NCI-H446 (cell line): ENCODE measurements at regions not wholly inside any gene's neighbourhood (a gene's known extent, or its start where the extent isn't known, plus 50 kb on each side); places are given as distances from the start of the nearest gene placed in this dataset.

Experiments
- DNase-seq, 2 experiments: peaks; one replicate each; lab custom pipeline; 2025; lab: John Stamatoyannopoulos, UW

- no peak for DNase-seq
Observed at GRCh38 chr9:99713838-99714306, 107.8 kb upstream of the NR4A3 start.

GRCh38 chr9:99718631-99719030, 103.1 kb upstream of the NR4A3 start:
- no peak for DNase-seq

- no peak for DNase-seq
Observed at GRCh38 chr9:99720455-99721050, 101.1 kb upstream of the NR4A3 start.

GRCh38 chr9:99721898-99722297, 99.8 kb upstream of the NR4A3 start:
- no peak for DNase-seq

GRCh38 chr9:99722877-99723276, 98.8 kb upstream of the NR4A3 start:
- no peak for DNase-seq

- DNase-seq, result no peak
Observed at GRCh38 chr9:99724640-99725039, 97.0 kb upstream of the NR4A3 start.

- no peak for DNase-seq
Observed at GRCh38 chr9:99725852-99726251, 95.8 kb upstream of the NR4A3 start.

- DNase-seq, result no peak
Observed at GRCh38 chr9:99726758-99727157, 94.9 kb upstream of the NR4A3 start.

GRCh38 chr9:99730062-99730461, 91.6 kb upstream of the NR4A3 start:
- DNase-seq, result no peak

GRCh38 chr9:99731950-99732349, 89.7 kb upstream of the NR4A3 start:
- no peak for DNase-seq

- DNase-seq, result no peak
Observed at GRCh38 chr9:99732715-99733114, 89.0 kb upstream of the NR4A3 start.

- no peak for DNase-seq
Observed at GRCh38 chr9:99735041-99735440, 86.6 kb upstream of the NR4A3 start.

- DNase-seq, result no peak
Observed at GRCh38 chr9:99736291-99736690, 85.4 kb upstream of the NR4A3 start.

GRCh38 chr9:99737649-99738048, 84.0 kb upstream of the NR4A3 start:
- no peak for DNase-seq

- no peak for DNase-seq
Observed at GRCh38 chr9:99743006-99743405, 78.7 kb upstream of the NR4A3 start.

GRCh38 chr9:99743455-99743854, 78.2 kb upstream of the NR4A3 start:
- DNase-seq, result no peak

GRCh38 chr9:99744132-99744531, 77.6 kb upstream of the NR4A3 start:
- no peak for DNase-seq

- DNase-seq, result no peak
Observed at GRCh38 chr9:99745085-99745484, 76.6 kb upstream of the NR4A3 start.

- DNase-seq, result no peak
Observed at GRCh38 chr9:99746406-99746805, 75.3 kb upstream of the NR4A3 start.

GRCh38 chr9:99748266-99748665, 73.4 kb upstream of the NR4A3 start:
- DNase-seq, result no peak

GRCh38 chr9:99748676-99749075, 73.0 kb upstream of the NR4A3 start:
- DNase-seq, result no peak

- DNase-seq, result no peak
Observed at GRCh38 chr9:99749641-99750040, 72.0 kb upstream of the NR4A3 start.

- DNase-seq, result no peak
Observed at GRCh38 chr9:99750526-99750925, 71.2 kb upstream of the NR4A3 start.

- DNase-seq, result no peak
Observed at GRCh38 chr9:99752417-99753109, 69.1 kb upstream of the NR4A3 start.
